ENCODE measurements at regions not wholly inside any gene's neighbourhood (a gene's known extent, or its start where the extent isn't known, plus 50 kb on each side); places are given as distances from the start of the nearest gene placed in this dataset.

GRCh38 chr12:23193552-23193951, 568.6 kb downstream of the ETNK1 start:
- intact Hi-C loops (cut with DNase I, micrococcal nuclease) = no loop called here
- H3K4me1 Mint-ChIP-seq (ENCODE audit: low read depth) = no peaks in the 10 kb centered on the region
- no peaks in the 10 kb centered on the region for H3K27me3 Mint-ChIP-seq
- Histone ChIP-seq H3K27me3 (ENCODE audit: control insufficient read depth in 1 of 2, insufficient read depth in 2 of 2, low read length in 2 of 2) (no peaks in the 10 kb centered on the region), H3K27ac (ENCODE audit: low read depth in 1 of 2, low read length in 2 of 2) (no peak overlapping the region), H3K4me3 (ENCODE audit: low read length) (no peak overlapping the region), H3K4me1 (ENCODE audit: insufficient read depth, low read length) (no peaks in the 10 kb centered on the region), H3K36me3 (ENCODE audit: insufficient read depth, low read length) (no peaks in the 10 kb centered on the region), H3K9me3 (ENCODE audit: control insufficient read depth in 1 of 2, insufficient read depth in 1 of 2, low read length in 2 of 2) (no peaks in the 10 kb centered on the region)
- H3K4me3 Mint-ChIP-seq = no peak overlapping the region
- no peaks in the 10 kb centered on the region for H3K9me3 Mint-ChIP-seq
- H3K36me3 Mint-ChIP-seq (ENCODE audit: low read depth) = no peaks in the 10 kb centered on the region
- DNase-seq = no peak
- ChIA-PET POLR2A (no interaction called here), CTCF (no interaction called here)
- no peak overlapping the region for H3K27ac Mint-ChIP-seq
- ATAC-seq (ENCODE audit: poor library complexity) = no peak
- TF ChIP-seq CTCF (IDR thresholded peaks at IDR 0.05) = no peak

- no peak for ATAC-seq (ENCODE audit: poor library complexity)
- TF ChIP-seq CTCF (IDR thresholded peaks at IDR 0.05) = no peak
- intact Hi-C loops (cut with DNase I, micrococcal nuclease) = no loop called here
- no peak overlapping the region for H3K4me3 Mint-ChIP-seq
- no peaks in the 10 kb centered on the region for H3K27me3 ChIP-seq (ENCODE audit: control insufficient read depth in 1 of 2, insufficient read depth in 2 of 2, low read length in 2 of 2)
- ChIA-PET POLR2A (no interaction called here), CTCF (no interaction called here)
- no peak overlapping the region for H3K27ac ChIP-seq (ENCODE audit: low read depth in 1 of 2, low read length in 2 of 2)
- H3K36me3 Mint-ChIP-seq (ENCODE audit: low read depth) = no peaks in the 10 kb centered on the region
- no peak overlapping the region for H3K27ac Mint-ChIP-seq
- H3K27me3 Mint-ChIP-seq = no peaks in the 10 kb centered on the region
- H3K4me3 ChIP-seq (ENCODE audit: low read length) = no peak overlapping the region
- no peaks in the 10 kb centered on the region for H3K36me3 ChIP-seq (ENCODE audit: insufficient read depth, low read length)
- H3K9me3 Mint-ChIP-seq = no peaks in the 10 kb centered on the region
- DNase-seq = no peak
- H3K9me3 ChIP-seq (ENCODE audit: control insufficient read depth in 1 of 2, insufficient read depth in 1 of 2, low read length in 2 of 2) = no peaks in the 10 kb centered on the region
- no peaks in the 10 kb centered on the region for H3K4me1 ChIP-seq (ENCODE audit: insufficient read depth, low read length)
- no peaks in the 10 kb centered on the region for H3K4me1 Mint-ChIP-seq (ENCODE audit: low read depth)
Observed at GRCh38 chr12:23197266-23197665, 572.3 kb downstream of the ETNK1 start.

DNA sequence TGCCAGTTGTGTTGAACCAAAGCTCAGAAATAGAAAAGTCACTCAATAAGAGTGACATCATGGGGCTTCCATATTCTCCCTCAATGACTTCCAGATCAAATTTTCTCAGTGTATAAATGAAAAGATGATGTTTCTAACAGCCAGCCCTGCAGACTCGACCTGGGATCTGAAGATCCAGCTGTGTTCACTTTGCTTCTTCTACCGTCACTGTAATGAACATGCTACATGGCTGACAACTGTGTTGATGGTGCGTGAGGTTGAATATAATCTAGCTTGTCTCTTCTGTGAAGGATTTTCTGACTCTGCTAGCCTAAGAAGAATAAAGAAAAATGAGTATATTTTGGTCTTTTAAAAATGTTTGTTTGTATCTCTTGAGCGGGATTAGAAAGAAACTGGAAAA, 577.8 kb downstream of the ETNK1 start:
- TF ChIP-seq CTCF (IDR thresholded peaks at IDR 0.05) = no peak
- Histone ChIP-seq H3K27ac (ENCODE audit: low read depth in 1 of 2, low read length in 2 of 2) (no peak overlapping the region), H3K4me3 (ENCODE audit: low read length) (no peak overlapping the region), H3K36me3 (ENCODE audit: insufficient read depth, low read length) (no peaks in the 10 kb centered on the region), H3K9me3 (ENCODE audit: control insufficient read depth in 1 of 2, insufficient read depth in 1 of 2, low read length in 2 of 2) (no peaks in the 10 kb centered on the region), H3K4me1 (ENCODE audit: insufficient read depth, low read length) (no peaks in the 10 kb centered on the region), H3K27me3 (ENCODE audit: control insufficient read depth in 1 of 2, insufficient read depth in 2 of 2, low read length in 2 of 2) (no peaks in the 10 kb centered on the region)
- Mint-ChIP-seq H3K36me3 (ENCODE audit: low read depth) (no peaks in the 10 kb centered on the region), H3K4me3 (no peak overlapping the region), H3K4me1 (ENCODE audit: low read depth) (no peaks in the 10 kb centered on the region), H3K9me3 (no peaks in the 10 kb centered on the region), H3K27ac (no peak overlapping the region), H3K27me3 (no peaks in the 10 kb centered on the region)
- ChIA-PET CTCF (no interaction called here), POLR2A (no interaction called here)
- intact Hi-C loops (cut with DNase I, micrococcal nuclease) = no loop called here
- DNase-seq = no peak
- ATAC-seq (ENCODE audit: poor library complexity) = no peak

Data from CD4-positive, alpha-beta T cell (primary cell).